ENCODE measurements at regions not wholly inside any gene's neighbourhood (a gene's known extent, or its start where the extent isn't known, plus 50 kb on each side); places are given as distances from the start of the nearest gene placed in this dataset.

DNA sequence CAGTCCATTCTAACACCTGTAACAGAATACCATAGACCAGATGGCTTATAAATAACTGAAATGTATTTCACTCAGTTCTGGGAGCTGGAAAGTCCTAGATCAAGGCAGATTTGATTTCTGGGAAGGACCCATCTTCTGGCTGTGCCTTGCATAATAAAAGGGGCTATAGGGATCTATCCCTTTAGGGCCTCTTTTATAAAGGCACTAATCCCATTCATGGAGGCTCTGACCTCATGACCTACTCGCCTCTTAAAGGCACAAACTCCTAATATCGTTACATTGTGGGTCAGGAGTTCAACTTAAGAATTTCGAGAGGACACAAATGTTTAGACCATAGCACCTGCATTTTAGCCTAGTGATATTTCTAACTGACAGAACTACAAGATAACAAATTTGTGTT lies 619.0 kb downstream of the CDH18 start:
- DNase-seq (ENCODE audit: low read depth) = no peak

- no peak for DNase-seq (ENCODE audit: low read depth)
These were observed 618.4 kb downstream of the CDH18 start for GRCh38 chr5:19369561-19369960.

- DNase-seq (ENCODE audit: low read depth) = no peak
These were observed 617.2 kb downstream of the CDH18 start for GRCh38 chr5:19370655-19371386.

GRCh38 chr5:19388391-19388790 lies 599.6 kb downstream of the CDH18 start:
- no peak for DNase-seq (ENCODE audit: low read depth)

DNA sequence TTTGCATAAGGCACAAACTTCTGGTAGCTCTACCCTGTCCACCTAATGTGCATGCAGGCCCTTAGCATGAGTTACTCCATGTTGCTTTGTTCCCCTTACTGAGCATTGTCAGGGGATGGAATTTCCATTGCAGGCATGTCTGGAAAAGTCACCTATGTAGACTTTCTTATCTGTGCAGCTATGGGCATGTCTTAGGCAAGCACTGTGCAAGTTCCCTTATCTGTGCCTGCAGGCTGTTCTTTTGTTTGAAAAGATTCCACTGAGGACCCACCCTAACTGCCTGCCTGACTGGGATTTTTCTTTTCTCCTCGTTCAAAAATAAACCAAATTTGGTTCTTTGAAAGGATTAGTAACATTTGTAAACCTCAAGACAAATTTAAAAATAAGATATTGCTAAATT lies 587.0 kb downstream of the CDH18 start:
- no peak for DNase-seq (ENCODE audit: low read depth)

- DNase-seq (ENCODE audit: low read depth) = no peak
These were observed 581.2 kb downstream of the CDH18 start for GRCh38 chr5:19406576-19407365.

DNA sequence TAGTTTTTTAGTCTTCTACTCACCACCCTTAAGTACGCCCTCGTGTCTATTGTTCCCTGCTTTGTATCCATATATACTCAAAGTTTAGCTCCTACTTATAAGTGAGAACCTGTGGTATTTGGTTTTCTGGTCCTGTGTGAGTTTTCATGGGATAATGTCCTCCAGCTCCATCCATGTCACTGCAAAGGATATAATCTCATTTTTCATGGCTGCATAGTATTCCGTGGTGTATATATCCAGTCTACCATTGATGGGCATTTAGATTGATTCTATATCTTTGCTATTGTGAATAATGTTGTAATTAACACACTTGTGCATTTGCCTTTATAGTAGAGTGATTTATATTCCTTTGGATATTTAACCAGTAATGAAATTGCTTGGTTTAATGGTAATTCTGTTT lies 579.9 kb downstream of the CDH18 start:
- DNase-seq (ENCODE audit: low read depth) = no peak

DNA sequence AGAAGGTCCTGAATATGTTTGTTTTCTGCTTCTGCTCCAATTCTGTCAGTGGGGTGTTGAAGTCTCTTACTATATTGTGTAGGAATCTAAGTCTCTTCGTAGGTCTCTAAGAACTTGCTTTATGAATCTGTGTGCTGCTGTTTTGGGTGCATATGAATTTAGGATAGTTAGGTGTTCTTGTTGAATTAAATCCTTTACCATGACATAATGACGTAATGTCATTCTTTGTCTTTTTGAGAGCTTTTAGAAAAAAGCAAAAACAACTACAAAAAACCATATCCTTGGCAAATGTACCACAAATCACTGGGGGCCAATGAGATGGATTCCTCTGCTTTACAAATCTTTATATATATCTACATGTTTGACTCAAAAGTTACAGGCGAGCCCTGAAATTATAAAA lies 576.1 kb downstream of the CDH18 start:
- DNase-seq (ENCODE audit: low read depth) = no peak

Measured in stimulated activated CD8-positive, alpha-beta memory T cell treated with anti-CD3 and anti-CD28 coated beads, Interleukin-12 subunit alpha, Interleukin-12 subunit beta, amount 100 ng/mL, for 1 hour (primary cell).